GM23338 (cell line): ENCODE measurements at regions not wholly inside any gene's neighbourhood (a gene's known extent, or its start where the extent isn't known, plus 50 kb on each side); places are given as distances from the start of the nearest gene placed in this dataset.

Experiments used
- CTCF ChIP-seq, 2 experiments: fragments of 200-600 bp in 1 of 2; sonication (generic) in 1 of 2; conservative IDR thresholded peaks; 2 replicates each; pipeline versions ENCODE4 v1.5.1 to v1.6.1; 2016 to 2017; ENCODE audit warnings: antibody characterized with exemption in 2 of 2, low read depth in 2 of 2, mild to moderate bottlenecking in 2 of 2, moderate library complexity in 1 of 2
- EZH2phosphoT487 ChIP-seq: fragments of 200-600 bp; sonication (generic); IDR thresholded peaks from one replicate; pipeline ENCODE4 v1.8.1; 2018; ENCODE audit warnings: antibody characterized with exemption; ENCODE audit not compliant: unreplicated experiment
- STAT1 ChIP-seq: IDR thresholded peaks from one replicate; pipeline ENCODE4 v1.6.1; 2016; ENCODE audit warnings: antibody characterized with exemption; ENCODE audit not compliant: unreplicated experiment
- ZNF462 ChIP-seq: fragments of 250-450 bp; sonication (Bioruptor Pico); IDR thresholded peaks from 2 replicates; pipeline ENCODE4 v1.5.0; 2020; ENCODE audit warnings: mild to moderate bottlenecking, moderate library complexity
- TF ChIP-seq, protein P1 (sequence below): IDR thresholded peaks from one replicate; pipeline ENCODE4 v1.6.1; 2018; ENCODE audit warnings: antibody characterized with exemption; ENCODE audit not compliant: unreplicated experiment

DNA sequence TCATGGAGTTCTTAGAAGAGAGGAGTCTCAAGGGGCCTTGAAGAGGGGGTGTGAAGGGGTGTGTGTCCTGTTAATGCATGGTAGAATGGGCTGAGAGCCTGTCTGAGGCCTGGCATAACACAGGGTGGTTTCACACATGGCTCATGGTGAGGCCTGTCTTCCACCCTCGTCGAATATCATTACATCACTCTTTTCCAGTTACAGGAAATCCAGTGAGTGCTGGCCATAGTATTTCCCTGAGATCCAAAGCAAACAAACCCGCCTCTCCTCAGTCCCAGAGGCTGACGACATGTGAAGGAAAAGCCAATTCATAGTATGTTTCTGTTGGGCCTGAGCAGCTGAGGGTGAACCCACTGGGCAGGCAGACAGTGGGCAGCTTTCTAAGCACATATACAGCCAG lies 159.4 kb upstream of the NR3C1 start:
- TF ChIP-seq CTCF (conservative IDR thresholded peaks at IDR 0.05; ENCODE audit: low read depth in 2 of 2) (no peak), STAT1 (no peak), EZH2phosphoT487 (no peak), ZNF462 (CRISPR knock-in tag) (no peak)
- TF ChIP-seq, protein P1, sequence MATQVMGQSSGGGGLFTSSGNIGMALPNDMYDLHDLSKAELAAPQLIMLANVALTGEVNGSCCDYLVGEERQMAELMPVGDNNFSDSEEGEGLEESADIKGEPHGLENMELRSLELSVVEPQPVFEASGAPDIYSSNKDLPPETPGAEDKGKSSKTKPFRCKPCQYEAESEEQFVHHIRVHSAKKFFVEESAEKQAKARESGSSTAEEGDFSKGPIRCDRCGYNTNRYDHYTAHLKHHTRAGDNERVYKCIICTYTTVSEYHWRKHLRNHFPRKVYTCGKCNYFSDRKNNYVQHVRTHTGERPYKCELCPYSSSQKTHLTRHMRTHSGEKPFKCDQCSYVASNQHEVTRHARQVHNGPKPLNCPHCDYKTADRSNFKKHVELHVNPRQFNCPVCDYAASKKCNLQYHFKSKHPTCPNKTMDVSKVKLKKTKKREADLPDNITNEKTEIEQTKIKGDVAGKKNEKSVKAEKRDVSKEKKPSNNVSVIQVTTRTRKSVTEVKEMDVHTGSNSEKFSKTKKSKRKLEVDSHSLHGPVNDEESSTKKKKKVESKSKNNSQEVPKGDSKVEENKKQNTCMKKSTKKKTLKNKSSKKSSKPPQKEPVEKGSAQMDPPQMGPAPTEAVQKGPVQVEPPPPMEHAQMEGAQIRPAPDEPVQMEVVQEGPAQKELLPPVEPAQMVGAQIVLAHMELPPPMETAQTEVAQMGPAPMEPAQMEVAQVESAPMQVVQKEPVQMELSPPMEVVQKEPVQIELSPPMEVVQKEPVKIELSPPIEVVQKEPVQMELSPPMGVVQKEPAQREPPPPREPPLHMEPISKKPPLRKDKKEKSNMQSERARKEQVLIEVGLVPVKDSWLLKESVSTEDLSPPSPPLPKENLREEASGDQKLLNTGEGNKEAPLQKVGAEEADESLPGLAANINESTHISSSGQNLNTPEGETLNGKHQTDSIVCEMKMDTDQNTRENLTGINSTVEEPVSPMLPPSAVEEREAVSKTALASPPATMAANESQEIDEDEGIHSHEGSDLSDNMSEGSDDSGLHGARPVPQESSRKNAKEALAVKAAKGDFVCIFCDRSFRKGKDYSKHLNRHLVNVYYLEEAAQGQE: no peak
